GM12878 (cell line): ENCODE measurements at regions not wholly inside any gene's neighbourhood (a gene's known extent, or its start where the extent isn't known, plus 50 kb on each side); places are given as distances from the start of the nearest gene placed in this dataset.

Experiments
- BHLHE40 ChIP-seq, 2 experiments: fragments of 450-650 bp in 1 of 2; IDR thresholded peaks; 2 replicates each; pipeline ENCODE4 v1.6.1; 2011 to 2017; ENCODE audit warnings: low read depth in 2 of 2, borderline replicate concordance in 1 of 2, improper control_type of control experiment in 1 of 2, low read length in 1 of 2, mild to moderate bottlenecking in 1 of 2
- CTCF ChIP-seq, 3 experiments: IDR thresholded peaks in 2 of 3; conservative IDR thresholded peaks in 1 of 3; 2 replicates each; pipeline ENCODE4 v1.5.1; 2011; ENCODE audit warnings: low read depth in 3 of 3, low read length in 3 of 3, mild to moderate bottlenecking in 3 of 3, control low read depth in 2 of 3, moderate library complexity in 2 of 3, inconsistent platforms in 1 of 3, mixed read lengths in 1 of 3; ENCODE audit not compliant: control insufficient read depth in 2 of 3, insufficient read depth in 1 of 3; ENCODE audit errors: extremely low read depth in 1 of 3
- ETV6 ChIP-seq, 2 experiments: fragments of 450-650 bp in 1 of 2; IDR thresholded peaks in 1 of 2; conservative IDR thresholded peaks in 1 of 2; 2 replicates each; pipeline ENCODE4 v1.6.1; 2014; ENCODE audit warnings: antibody characterized with exemption in 1 of 2, borderline replicate concordance in 1 of 2, low read depth in 1 of 2, mild to moderate bottlenecking in 1 of 2, moderate library complexity in 1 of 2
- HDGF ChIP-seq: fragments of 450-650 bp; IDR thresholded peaks from 2 replicates; pipeline ENCODE4 v1.6.1; 2016; ENCODE audit warnings: antibody characterized with exemption
- MAX ChIP-seq: IDR thresholded peaks from 2 replicates; pipeline ENCODE4 v1.6.1; 2012; ENCODE audit warnings: low read depth, low read length, improper control_type of control experiment
- NR2C2 ChIP-seq: IDR thresholded peaks from 2 replicates; pipeline ENCODE4 v1.6.1; 2011; ENCODE audit warnings: borderline replicate concordance, low read depth; ENCODE audit not compliant: control insufficient read depth, insufficient read length
- POLR2A ChIP-seq: IDR thresholded peaks from 2 replicates; pipeline ENCODE4 v1.6.1; 2011; ENCODE audit warnings: low read depth, mild to moderate bottlenecking, low read length
- POLR2AphosphoS5 ChIP-seq: IDR thresholded peaks from 2 replicates; pipeline ENCODE4 v1.6.1; 2011; ENCODE audit warnings: mild to moderate bottlenecking, low read length, inconsistent platforms
- ZZZ3 ChIP-seq: IDR thresholded peaks from 2 replicates; pipeline ENCODE4 v1.6.1; 2011; ENCODE audit warnings: low read depth; ENCODE audit not compliant: control insufficient read depth, insufficient read length
- TF ChIP-seq, protein P1 (sequence below): IDR thresholded peaks from 2 replicates; pipeline ENCODE4 v1.6.1; 2011; ENCODE audit warnings: low read depth, low read length, improper control_type of control experiment, borderline replicate concordance

DNA sequence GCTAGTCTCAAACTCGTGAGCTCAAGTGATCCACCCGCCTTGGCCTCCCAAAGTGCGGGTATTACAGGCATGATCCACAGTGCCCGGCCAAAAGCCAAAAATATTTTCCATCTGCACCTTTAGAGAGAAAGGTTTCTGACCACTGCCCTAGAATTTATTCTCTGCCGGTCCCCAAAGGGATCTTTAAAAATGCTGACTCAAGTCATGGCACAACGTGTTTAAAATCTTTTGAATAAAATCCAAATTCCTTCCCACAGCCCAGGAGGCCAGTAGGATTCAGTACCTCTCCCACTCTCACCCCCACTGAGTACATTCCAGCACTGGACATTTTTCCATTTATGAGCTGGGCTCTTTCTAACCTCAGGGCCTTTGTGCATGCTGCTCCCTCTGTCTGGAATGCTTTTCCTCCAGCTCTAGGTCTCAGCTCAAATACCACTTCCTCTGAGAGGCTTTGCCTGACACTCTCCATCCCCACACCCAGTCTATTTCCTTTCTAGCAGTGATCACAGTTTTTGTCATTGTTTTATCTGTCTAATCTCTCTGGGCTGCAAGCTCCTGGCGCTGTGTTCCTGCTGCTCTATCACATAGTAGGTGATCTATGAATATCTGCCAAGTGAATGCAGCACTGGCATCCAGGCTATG is 502.9 kb downstream of the SHQ1 start:
- TF ChIP-seq, protein P1, sequence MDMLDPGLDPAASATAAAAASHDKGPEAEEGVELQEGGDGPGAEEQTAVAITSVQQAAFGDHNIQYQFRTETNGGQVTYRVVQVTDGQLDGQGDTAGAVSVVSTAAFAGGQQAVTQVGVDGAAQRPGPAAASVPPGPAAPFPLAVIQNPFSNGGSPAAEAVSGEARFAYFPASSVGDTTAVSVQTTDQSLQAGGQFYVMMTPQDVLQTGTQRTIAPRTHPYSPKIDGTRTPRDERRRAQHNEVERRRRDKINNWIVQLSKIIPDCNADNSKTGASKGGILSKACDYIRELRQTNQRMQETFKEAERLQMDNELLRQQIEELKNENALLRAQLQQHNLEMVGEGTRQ, result no peak
- TF ChIP-seq CTCF (IDR thresholded peaks at IDR 0.05 in 2 of 3, conservative IDR thresholded peaks at IDR 0.05 in 1 of 3; ENCODE audit: control insufficient read depth in 2 of 3, extremely low read depth in 1 of 3, insufficient read depth in 1 of 3, low read depth in 3 of 3, low read length in 3 of 3) (no peak), ZZZ3 (no peak), NR2C2 (no peak), POLR2A (no peak), POLR2AphosphoS5 (no peak), MAX (no peak), HDGF (no peak), ETV6 (conservative IDR thresholded peaks at IDR 0.05 in 1 of 2, IDR thresholded peaks at IDR 0.05 in 1 of 2; ENCODE audit: borderline replicate concordance in 1 of 2, low read depth in 1 of 2) (no peak), BHLHE40 (IDR thresholded peaks at IDR 0.05; ENCODE audit: borderline replicate concordance in 1 of 2, low read depth in 2 of 2, low read length in 1 of 2) (no peak)
